HG03558 (cell line): ENCODE measurements at regions not wholly inside any gene's neighbourhood (a gene's known extent, or its start where the extent isn't known, plus 50 kb on each side); places are given as distances from the start of the nearest gene placed in this dataset.

Source experiments
- ATAC-seq: cut with Tn5 transposase; IDR thresholded peaks from one replicate; pipeline ENCODE4 v1.9.1; 2021; ENCODE audit warnings: moderate number of reproducible peaks; ENCODE audit not compliant: unreplicated experiment; ENCODE audit errors: extremely low read depth

DNA sequence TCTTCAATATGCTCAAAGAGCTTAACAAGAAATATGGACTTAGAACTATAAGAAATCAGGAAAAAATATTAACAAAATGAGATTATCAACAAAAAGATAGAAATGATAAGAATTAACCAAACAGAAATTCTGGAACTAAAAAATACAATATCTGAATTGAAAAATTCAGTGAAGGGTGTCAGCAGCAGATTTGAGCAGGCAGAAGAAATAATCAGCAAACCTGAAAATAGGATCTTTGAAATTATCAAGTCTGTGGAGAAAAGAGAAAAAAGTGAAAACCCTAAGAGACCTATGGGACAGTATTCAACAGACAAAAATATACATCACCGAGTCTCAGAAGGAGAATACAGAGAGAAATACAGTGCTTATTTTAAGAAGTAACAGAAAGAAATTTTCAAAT, 877.8 kb upstream of the AGA start:
- ATAC-seq, result no peak

DNA sequence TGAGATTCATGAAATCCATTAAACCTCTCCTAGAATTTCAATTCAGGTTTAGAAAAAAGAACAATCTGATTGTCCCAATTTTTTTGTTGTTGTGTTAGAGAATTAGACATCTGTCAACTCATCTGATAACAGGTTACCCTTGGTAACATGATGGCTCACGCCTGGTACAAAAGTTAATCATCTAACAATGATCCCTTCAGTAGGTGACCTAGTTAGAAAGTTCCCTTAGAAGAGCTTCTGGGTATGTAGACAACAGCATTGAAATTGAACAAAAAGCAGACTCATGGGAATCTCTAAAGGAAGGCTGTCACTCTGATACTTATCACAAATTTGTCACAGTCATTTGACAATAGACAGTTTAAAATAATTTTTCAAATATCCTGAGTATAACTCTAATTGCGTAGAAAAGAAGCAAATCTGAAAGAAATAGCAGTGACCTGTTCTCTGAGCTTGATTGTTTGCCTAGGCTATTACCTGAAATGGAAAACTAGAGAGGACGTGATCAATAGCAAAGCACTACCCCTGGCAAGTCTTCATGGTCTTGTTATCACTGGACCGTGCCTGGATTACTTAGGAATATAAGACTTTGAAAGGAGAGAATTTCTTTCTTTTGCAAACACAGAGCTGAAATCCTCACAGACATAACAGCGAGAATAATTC, 880.4 kb upstream of the AGA start:
- no peak for ATAC-seq

DNA sequence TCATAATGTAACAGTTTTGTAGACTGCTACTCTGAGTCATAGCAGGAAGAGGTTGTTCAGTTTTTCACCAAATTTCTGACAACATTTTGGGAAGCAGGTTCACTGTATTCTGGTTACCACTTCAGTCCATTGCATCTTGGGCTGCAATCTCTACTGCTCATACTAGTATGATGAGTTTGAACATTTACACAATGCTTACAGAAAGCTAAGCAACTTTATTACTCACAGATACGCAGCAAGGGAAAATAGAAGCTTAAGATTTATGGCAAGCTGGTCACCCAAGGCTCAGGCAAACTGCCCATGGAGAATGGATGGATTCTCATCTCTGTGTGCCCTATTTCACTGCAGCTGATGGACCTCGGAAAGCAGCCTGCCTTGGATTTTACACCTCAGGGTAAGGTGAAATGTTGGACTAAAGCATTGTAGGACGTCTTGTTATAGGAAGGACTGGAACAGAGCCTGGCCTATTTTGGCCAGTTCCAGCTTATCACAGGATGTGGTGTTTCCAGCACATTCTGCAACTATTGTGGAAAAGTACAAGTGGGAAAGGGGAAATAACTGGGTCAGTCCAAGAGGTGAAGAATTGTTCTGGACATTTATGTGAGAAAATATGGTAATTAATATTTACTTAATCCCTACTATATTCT, 887.1 kb upstream of the AGA start:
- no peak for ATAC-seq

DNA sequence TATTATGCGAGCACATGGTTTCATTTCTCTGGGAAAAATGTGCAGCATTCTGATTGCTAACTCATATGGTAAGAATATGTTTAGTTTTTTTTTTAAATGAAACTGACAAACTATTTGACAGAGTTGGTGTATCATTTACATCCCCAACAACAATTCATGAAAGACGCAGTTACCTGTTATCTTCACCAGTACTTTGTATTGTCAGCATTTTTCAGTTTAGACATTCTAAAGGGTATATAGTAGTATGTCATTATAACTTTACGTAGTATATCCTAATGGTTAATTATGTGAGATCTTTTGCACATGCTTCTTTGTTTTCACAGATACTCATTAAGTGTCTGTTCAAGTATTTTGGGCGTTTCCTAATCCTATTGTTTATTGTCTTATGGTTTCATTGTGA, 891.1 kb upstream of the AGA start:
- ATAC-seq, result no peak

DNA sequence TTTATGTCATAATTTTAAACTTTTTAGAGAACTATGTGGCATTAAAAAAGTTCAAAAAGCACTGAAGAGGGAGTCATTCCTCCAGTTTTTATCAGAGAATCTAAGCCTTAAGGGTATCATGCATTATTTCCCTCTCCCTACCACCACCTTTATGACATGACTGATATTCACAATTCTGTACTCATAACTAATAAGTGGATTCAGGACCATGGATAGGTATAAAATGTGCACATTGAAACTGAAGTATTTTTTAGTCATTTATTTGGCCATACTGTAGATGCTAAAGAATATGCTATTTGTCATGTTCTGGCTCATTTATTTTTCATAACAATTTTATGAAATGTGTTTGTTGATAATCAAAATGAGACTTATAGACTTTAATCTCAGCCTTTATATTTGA, 897.5 kb upstream of the AGA start:
- no peak for ATAC-seq

DNA sequence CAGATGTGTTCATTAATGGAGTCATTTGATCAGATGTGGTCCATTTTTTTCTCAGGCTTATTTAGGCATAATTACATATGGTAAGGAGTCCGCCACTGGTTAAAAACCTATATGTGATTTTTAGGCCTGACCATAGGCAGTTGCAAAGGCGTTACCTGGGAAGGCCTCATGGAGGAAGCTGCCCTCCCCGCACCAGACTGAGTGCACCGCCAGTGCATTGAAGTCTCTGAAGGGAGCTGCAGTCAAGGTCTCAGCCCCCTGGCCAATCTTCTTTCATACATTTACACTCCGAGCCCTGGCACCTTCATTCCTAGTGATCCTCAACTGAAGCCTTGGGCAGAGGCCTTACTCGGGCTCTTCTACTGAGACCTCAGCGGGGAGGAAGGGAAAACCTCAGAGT, 898.2 kb upstream of the AGA start:
- ATAC-seq, result no peak

DNA sequence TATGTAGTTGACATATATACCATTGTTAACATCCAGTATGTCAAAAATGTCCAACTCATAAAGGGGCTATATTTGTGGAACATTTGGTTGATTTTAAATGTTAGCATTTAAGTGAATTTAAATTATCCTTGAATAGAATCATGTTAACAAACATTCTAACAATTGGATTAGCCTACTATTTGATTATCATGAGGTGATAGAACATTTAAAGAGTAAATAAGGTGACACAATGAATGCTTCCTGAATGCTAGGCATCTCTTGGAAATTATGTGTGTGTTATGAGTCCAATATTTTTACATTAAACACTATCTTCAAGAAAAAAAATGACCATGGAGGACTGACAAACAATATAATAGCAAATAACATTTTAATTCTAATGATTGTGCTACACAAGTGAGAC, 901.9 kb upstream of the AGA start:
- ATAC-seq, result no peak

DNA sequence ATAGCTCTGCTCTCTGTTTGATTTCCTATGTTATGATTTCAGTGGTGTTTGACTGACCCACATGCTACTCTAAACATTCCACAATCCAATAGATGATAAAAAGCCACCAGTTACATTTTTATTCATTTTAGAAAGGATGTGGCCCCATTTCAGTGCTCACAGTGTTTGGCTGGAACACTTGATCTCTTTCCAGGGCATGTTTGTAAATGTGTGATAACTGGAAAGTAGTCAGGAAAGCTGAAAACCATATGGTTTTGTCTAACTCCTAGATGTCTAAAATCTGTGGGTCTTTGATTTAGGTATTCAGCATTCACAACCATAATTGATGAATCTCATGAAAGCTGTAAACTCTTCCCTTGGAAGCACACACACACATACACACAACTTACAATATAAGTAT, 904.9 kb upstream of the AGA start:
- ATAC-seq, result no peak

DNA sequence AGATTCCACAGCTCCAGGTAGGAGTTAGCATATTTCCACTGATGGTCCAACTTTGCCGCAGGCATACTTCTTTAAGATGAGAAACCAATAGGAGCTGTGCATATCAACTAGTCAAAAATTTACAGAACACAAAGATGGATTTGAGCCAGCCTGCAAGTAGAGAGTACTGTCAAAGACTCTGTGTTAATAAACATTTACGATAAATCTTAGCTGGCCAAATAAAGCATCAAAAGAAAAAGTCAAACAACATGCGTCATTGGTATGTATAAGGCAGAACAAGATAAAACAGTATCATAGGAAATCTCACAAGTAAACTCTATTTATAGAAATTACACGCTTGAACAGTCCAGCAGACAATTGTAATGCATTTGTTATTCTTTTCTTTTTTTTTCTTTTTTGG, 907.4 kb upstream of the AGA start:
- no peak for ATAC-seq

DNA sequence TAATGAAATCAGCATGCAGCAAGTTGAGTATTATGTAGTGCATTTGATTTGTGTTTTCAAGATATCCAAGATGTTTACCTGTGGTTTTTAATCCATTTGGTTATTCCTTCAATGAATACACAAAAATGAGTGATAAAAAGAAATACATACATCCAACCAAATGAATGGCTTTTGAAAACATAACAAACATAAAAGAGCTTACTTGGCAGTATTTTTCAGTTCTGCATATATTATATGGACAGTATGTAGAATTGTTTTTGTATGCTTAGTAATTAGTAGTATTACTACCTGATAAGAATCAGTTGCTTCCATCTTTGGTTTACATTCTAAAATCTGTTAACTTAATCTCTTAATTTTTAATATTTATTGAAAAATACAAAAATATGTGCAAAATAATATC, 908.9 kb upstream of the AGA start:
- no peak for ATAC-seq

DNA sequence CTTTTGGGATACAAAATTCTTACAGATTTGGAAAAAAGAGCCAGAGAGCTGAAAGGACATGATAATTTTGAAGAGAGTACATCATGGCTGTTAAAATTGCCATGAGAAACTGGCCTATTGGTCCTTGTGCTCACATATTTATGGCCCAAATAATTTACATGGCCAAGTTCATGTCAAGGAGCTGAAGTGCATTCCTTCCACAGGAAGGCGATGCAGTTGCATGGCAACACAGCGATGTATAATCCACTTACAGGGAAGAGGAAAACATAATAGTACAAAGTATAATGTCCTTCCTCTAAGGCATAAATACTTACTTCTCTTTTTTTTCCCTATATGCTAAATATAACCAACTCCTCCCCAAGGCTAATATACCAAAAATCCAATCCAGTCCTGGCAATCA, 914.5 kb upstream of the AGA start:
- no peak for ATAC-seq

DNA sequence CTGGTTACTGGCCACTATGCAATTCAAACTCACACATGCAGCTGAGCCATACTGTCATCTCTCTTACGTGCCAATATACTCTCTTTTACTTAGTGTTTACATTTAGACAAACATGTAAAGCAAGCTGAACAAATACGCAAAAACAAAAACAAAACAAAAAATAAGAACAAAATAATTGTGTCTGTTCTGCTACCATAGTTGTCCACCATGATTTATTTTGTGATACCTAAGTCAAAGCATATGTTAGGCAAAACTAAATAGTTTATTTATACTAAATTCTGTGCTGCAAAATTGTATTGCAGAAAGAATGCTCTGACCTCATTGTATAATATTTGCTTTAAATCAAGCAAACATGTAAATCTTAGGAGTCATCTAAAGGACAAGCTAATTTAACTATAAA, 943.2 kb upstream of the AGA start:
- no peak for ATAC-seq

DNA sequence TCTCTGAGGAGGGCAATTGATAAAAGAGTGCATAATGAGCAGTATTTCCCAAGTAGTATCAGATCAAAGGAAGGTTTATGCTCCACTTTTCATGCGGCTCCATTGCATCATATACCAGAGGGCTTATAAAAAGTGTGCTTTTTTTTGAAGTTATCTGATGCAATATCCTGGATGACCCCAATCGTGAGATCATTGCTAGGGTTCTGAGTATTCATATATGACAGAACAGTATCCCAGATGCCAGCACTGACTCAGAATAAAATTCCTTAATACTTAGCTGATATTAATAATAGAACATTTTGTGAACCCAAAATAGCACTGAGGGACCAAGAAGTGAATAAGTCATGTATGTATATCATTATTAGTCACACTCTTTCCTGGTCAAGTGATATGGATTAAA, 945.5 kb upstream of the AGA start:
- ATAC-seq, result no peak

DNA sequence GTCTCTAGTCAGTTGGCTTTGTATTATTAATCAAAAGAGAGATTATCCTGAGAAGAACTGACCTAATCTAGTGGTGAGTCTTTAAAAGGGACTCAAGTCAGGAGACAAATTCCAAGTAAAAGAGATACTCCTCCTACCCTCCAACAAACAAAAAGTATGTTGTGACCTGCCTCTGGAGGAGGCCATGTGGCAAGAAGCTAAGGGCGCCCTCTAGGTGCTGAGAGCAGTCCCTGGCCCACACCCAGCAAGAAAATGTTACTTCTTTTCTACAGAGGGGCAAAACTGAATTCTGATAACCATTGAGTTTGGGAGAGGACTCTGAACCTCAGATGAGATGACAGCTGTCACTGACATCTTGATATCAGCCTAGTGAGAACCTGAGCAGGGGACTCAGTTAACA, 953.6 kb upstream of the AGA start:
- ATAC-seq, result no peak

DNA sequence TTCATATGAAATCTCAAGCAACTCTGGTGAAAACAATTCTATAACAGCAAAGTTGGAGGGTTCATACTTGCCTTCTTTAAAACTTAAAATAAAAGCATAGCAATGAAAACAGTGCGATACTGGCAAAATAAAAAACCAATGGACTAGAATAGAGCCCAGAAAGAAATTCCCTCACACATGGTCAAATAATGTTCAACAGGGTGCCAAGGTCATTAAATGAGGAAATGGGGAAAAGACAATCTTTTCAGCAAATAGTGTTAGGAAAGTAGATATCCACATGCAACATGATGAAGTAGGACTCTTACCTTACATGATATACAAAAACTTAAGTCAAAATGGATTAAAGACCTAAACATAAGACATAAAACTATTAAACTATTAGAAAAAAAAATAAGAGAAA, 970.2 kb upstream of the AGA start:
- no peak for ATAC-seq

DNA sequence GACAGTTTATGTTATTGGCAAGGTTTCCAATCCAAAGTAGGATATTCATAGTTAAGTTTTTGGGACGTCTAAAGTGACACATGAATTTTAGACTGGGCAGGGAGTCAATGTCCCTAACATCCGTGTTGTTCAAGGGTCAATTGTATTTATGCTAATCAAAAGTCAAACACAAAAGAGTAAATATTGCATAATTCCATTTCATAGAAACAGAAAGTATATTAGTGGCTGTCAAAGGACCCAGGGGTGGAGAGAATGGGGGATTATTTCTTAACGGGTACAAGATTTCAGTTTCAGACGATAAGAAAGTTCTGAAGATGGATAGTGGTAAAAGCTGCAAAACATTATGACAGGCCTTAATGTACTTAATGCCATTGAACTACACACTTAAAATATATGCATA, 971.8 kb upstream of the AGA start:
- ATAC-seq, result no peak

DNA sequence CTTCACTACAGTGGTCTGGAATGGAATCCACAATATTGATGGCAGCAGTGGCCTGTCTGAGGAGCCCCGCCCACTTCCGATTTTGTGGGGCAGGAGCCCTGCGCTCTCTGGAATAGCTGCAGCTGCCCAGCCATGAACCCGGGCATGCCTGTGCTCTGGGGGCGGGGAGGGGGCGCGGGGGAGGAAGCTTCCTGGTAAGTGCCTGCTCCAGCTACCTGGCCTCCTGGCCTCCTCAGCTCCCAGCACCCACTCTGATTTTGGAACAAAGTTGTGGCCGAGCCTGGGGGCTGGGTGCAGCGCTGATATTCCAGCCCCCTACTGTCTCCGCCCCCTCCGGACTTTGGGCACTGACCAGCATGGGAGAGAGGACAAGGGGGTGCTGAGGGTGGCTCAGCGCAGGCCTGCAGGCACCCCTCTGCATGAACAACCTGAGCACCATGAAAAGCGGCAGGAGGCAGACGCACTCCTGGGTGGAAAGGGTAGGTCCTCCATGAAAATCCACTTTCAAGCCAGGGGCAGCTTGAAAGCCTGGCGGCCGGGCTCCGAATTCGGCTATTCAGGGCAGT, 972.7 kb upstream of the AGA start:
- ATAC-seq, result no peak

DNA sequence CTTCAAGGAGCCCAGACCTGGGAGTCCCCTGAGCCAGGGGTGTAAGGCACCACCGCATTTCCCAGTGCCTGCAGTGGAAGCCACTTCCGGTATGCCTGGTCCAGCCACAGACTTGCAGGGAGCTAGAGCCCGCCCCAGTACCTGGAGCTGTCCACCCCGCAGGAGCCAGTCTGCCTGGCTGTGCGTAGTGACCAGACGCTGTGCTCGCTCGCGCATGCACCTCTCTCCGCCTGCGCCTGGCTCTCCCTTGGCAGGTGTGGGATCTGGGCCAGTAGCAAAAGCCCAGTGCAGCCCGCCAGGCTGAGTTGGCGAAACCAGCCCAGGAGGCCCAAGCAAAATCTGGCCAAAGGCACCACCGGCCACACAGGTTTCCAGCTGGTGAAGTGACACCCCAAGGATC, 973.7 kb upstream of the AGA start:
- no peak for ATAC-seq

DNA sequence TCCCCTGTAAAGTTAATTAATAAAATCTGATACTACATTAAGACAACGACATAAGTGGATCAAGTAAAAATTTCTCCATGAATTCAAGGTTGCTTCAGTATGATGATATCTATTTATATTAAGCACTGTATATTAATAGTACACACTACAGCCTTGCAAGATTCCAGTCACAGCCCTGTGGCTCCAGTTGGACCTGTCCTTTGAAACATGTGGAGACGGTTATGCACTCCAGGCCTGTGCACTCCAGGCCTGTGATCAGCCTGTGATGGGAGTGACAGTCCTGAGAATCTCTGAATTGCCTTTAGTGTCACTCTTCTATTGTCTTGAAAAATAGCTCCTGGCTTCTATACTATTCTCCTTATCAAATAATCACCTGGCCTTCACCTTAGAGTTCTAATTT, 981.1 kb upstream of the AGA start:
- no peak for ATAC-seq

DNA sequence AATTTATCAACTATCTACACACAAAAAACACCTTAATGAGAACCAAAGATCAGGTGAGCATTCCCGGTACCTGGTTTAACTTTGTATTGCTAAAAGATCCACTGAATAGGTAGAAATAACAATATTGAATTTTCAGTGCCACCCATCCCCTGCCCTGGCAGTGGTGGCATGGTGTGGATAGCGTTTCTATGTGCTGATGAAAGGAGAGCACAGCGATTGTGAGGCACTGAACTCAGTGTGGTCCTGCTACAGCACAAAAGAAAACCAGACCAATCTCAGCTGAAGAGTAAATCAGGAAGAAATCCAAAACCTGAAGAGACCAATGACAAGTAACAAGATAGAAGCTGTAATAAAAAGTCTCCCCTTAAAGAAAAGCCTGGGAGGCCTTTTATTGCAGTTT, 984.6 kb upstream of the AGA start:
- no peak for ATAC-seq

DNA sequence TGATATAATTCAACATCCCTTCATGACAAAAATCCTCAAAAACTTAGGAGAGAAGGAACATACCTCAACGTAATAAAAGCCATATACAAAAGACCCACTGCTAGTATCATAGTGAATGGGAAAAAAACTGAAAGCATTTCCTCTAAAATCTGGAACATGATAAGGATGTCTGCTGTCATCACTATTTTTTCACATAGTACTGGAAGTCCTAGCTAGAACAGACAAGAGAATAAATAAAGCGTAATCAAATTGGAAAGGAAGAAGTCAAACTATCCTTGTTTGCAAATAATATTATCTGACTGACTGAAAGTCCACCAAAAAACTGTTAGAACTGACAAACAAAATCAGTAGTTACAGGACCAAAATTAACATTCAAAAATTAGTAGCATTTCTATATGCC, 985.4 kb upstream of the AGA start:
- ATAC-seq, result no peak

DNA sequence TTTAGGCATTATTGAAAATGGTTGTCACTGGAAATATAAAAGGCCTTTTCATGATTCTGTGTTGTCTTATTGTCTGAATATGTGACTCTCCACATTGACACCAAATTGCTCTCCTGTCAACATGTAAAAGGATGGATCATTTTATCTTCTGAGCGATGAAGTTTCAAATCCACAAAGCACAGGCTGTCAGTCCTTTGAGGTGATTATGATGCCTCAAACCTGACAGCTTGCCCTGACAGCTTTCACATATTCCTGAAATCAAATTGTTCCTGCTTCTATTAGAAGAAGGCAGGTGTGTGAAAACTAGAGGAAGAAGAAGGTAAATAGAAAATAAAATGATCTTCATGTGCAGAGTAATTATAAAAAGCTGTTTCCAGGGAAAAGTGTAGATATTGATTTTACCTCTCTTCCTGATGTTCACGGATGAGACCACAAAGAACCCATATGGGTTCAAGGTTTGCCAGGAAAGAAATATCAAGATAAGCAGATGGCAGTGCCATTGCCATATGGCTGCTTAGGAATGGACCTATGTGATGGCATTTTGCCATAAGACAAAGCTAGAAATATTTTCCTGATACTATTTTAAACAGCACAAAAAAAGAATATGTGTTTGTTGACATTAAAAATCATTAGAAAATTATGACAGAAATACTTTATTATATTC, 1006.3 kb upstream of the AGA start:
- no peak for ATAC-seq
